ENCODE measurements at regions not wholly inside any gene's neighbourhood (a gene's known extent, or its start where the extent isn't known, plus 50 kb on each side); places are given as distances from the start of the nearest gene placed in this dataset.

DNA sequence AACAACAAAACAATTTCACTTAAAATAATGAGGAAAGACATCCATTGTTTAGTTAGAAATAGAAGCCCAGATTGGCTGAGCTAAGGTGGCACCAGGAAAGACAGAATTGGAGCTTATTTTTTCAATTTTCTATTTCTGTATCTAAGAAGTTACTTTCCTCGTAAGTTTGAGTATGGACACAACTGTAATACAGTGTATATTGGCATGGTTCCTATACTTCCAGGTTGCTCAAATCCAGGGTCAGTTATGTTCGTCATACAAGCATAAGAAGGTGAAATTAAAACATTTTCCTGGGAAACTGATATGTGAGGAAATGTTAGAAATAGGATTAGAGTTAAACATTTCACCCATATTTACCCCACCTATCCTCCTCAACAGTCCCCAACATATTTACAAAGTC is 170.4 kb upstream of the AGA start:
- TF ChIP-seq, protein P1, sequence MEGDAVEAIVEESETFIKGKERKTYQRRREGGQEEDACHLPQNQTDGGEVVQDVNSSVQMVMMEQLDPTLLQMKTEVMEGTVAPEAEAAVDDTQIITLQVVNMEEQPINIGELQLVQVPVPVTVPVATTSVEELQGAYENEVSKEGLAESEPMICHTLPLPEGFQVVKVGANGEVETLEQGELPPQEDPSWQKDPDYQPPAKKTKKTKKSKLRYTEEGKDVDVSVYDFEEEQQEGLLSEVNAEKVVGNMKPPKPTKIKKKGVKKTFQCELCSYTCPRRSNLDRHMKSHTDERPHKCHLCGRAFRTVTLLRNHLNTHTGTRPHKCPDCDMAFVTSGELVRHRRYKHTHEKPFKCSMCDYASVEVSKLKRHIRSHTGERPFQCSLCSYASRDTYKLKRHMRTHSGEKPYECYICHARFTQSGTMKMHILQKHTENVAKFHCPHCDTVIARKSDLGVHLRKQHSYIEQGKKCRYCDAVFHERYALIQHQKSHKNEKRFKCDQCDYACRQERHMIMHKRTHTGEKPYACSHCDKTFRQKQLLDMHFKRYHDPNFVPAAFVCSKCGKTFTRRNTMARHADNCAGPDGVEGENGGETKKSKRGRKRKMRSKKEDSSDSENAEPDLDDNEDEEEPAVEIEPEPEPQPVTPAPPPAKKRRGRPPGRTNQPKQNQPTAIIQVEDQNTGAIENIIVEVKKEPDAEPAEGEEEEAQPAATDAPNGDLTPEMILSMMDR (IDR thresholded peaks at IDR 0.05; ENCODE audit: low read length) = no peak
- TF ChIP-seq EZH2 (optimal IDR thresholded peaks at IDR 0.05; ENCODE audit: low read depth, low read length) (no peak), EZH2phosphoT487 (IDR thresholded peaks at IDR 0.05; ENCODE audit: low read length) (no peak)

Measured in MM.1S (cell line).